Ectodermal cell (in vitro differentiated cells): ENCODE measurements at regions not wholly inside any gene's neighbourhood (a gene's known extent, or its start where the extent isn't known, plus 50 kb on each side); places are given as distances from the start of the nearest gene placed in this dataset.

Experiments used
- H3K27ac ChIP-seq: 2 replicates; pipeline ENCODE4 v1.7.0; 2013; ENCODE audit warnings: mild to moderate bottlenecking, low read depth, low read length; ENCODE audit not compliant: insufficient read depth, poor library complexity, severe bottlenecking
- H3K27me3 ChIP-seq: 2 replicates; pipeline ENCODE4 v1.7.0; 2013; ENCODE audit warnings: mild to moderate bottlenecking, low read length; ENCODE audit not compliant: insufficient read depth, control insufficient read depth, poor library complexity, severe bottlenecking
- H3K36me3 ChIP-seq: one replicate; pipeline ENCODE4 v1.7.0; 2013; ENCODE audit warnings: low read length; ENCODE audit not compliant: control insufficient read depth, insufficient read depth
- H3K4me1 ChIP-seq: one replicate; pipeline ENCODE4 v1.7.0; 2013; ENCODE audit warnings: low read length; ENCODE audit not compliant: control insufficient read depth, insufficient read depth
- H3K4me3 ChIP-seq: 2 replicates; pipeline ENCODE4 v1.7.0; 2013; ENCODE audit warnings: low read depth, low read length, control low read depth; ENCODE audit not compliant: insufficient read depth
- H3K9me3 ChIP-seq: 2 replicates; pipeline ENCODE4 v1.7.0; 2013; ENCODE audit warnings: mild to moderate bottlenecking, low read length, moderate library complexity; ENCODE audit not compliant: control insufficient read depth
- WGBS, 2 experiments: methylation state at CpG; one replicate each; pipeline ENCODE4 v1.1.7; 2013; ENCODE audit warnings: missing lambda C conversion rate in 2 of 2; 5-methylcytosine and 5-hydroxymethylcytosine counted together

DNA sequence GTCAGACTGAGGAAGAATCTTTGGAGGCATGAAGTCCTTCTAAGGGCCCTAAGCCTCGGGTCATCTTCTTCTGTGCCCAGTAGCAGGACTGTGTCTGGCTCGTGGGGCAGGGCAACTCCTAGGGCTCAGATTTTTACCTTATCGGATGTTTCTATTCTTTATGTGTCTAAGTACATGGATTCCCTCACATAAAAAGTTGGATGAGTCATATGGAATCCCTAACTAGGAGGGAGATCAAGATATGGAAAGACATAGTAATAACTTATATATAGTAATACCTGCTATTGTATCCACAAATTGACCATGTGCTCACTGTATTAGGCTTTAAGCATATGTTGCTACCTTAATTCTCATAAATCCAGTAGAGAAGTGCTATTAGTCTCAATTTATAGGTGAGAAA, 364.5 kb upstream of the CAMK1G start:
- Histone ChIP-seq H3K27ac (no peak overlapping the region), H3K9me3 (no peaks in the 10 kb centered on the region), H3K4me3 (no peak overlapping the region), H3K27me3 (no peaks in the 10 kb centered on the region), H3K36me3 (no peaks in the 10 kb centered on the region), H3K4me1 (no peaks in the 10 kb centered on the region)
- WGBS, 2 experiments = 96% methylated on average over 3 of the region's 3 CpGs

DNA sequence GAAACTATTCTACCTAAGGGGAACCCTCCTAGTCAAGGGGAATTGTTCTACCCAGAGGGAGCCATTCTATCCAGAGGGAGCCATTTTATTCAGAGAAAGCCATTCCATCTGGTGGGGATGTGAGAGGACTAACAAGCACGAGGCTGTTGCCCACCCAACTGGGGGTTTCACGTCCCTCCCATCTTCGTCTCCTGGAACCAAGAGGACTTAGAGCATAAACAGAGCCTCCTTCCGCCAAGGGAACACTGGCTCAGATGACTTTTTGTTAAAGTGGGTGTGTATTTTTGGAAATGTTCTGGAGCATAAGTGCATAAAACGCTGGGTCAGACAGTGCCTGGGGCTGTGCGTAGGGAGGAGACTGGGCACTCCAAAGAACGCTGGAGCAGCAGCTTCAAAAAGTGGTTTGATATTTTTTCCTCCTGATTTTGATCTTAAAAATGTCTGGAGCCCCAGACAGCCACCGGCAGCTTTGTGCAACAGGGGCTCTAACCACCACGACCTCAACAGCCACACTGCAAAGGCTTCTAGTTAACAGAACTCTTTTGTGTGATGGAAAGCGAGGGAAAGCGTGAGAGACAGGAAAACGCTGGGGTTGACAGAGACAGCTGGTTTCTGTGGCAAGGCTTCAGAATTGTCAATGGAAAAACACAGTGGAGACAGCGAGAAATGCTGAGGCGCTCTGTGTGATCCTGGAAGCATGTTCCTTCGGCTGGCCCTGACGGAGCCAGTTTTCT, 363.6 kb upstream of the CAMK1G start:
- Histone ChIP-seq H3K27ac (no peak overlapping the region), H3K4me1 (no peaks in the 10 kb centered on the region), H3K9me3 (no peaks in the 10 kb centered on the region), H3K27me3 (no peaks in the 10 kb centered on the region), H3K4me3 (no peak overlapping the region), H3K36me3 (no peaks in the 10 kb centered on the region)
- 92 to 95% methylated on average over 16 of the region's 16 CpGs for WGBS, 2 experiments

DNA sequence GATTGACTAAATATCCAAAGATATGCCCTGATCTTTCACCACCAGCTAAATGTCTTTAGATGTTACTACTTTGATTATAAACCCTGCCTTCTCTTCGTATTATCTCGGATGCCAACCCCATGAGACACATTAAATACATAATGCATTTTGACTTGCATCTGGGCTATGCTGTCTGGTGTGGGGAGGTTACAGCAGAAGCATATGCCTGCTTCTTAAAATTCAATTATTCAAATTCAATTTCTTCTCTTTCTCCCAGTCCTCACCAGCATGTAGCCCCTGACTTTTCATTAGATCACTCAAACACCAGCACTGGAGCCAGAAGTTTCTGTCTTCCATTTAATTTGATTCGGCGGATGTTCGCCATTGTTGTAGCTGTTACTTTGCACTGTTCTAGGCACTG, 360.7 kb upstream of the CAMK1G start:
- H3K36me3 ChIP-seq = no peaks in the 10 kb centered on the region
- 91 to 99% methylated on average over 5 of the region's 5 CpGs for WGBS, 2 experiments
- H3K4me3 ChIP-seq = no peak overlapping the region
- H3K4me1 ChIP-seq = no peaks in the 10 kb centered on the region
- H3K27me3 ChIP-seq = no peaks in the 10 kb centered on the region
- no peaks in the 10 kb centered on the region for H3K9me3 ChIP-seq
- no peak overlapping the region for H3K27ac ChIP-seq

DNA sequence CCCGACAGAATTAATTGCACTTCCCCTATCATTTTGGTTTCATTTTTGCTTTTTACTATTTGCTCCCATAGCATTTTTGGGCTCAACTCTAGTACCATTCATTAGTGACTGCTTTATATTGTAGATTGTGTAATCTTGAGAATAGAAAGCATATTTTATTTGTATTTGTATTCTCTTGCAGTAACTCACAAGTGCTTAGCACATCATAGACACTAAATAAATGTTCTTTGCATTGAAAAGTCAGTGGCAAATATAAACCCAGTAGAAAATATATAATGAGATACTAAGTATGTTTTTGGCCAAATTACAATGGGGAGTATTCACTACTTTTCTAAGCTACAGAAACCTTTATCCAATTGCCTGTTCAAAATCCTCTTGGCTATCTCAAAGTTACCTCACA, 359.7 kb upstream of the CAMK1G start:
- no peaks in the 10 kb centered on the region for H3K9me3 ChIP-seq
- 83 to 92% methylated on average over 1 of the region's 1 CpG for WGBS, 2 experiments
- no peaks in the 10 kb centered on the region for H3K4me1 ChIP-seq
- H3K27ac ChIP-seq = no peak overlapping the region
- H3K27me3 ChIP-seq = no peaks in the 10 kb centered on the region
- H3K4me3 ChIP-seq = no peak overlapping the region
- H3K36me3 ChIP-seq = no peaks in the 10 kb centered on the region

GRCh38 chr1:209224886-209225285, 358.6 kb upstream of the CAMK1G start:
- WGBS, 2 experiments = 92 to 94% methylated on average over 4 of the region's 4 CpGs
- no peaks in the 10 kb centered on the region for H3K36me3 ChIP-seq
- H3K9me3 ChIP-seq = no peaks in the 10 kb centered on the region
- H3K27ac ChIP-seq = no peak overlapping the region
- no peaks in the 10 kb centered on the region for H3K4me1 ChIP-seq
- no peak overlapping the region for H3K4me3 ChIP-seq
- no peaks in the 10 kb centered on the region for H3K27me3 ChIP-seq

- Histone ChIP-seq H3K36me3 (no peaks in the 10 kb centered on the region), H3K9me3 (no peaks in the 10 kb centered on the region), H3K4me1 (no peaks in the 10 kb centered on the region), H3K4me3 (no peak overlapping the region), H3K27ac (no peak overlapping the region), H3K27me3 (no peaks in the 10 kb centered on the region)
- 76 to 79% methylated on average over 5 to 6 of the region's 6 CpGs for WGBS, 2 experiments
These were observed 356.3 kb upstream of the CAMK1G start for GRCh38 chr1:209227171-209227570.

- 63 to 66% methylated on average over 3 of the region's 3 CpGs for WGBS, 2 experiments
- H3K9me3 ChIP-seq = no peaks in the 10 kb centered on the region
These were observed 355.6 kb upstream of the CAMK1G start for GRCh38 chr1:209227941-209228340.

DNA sequence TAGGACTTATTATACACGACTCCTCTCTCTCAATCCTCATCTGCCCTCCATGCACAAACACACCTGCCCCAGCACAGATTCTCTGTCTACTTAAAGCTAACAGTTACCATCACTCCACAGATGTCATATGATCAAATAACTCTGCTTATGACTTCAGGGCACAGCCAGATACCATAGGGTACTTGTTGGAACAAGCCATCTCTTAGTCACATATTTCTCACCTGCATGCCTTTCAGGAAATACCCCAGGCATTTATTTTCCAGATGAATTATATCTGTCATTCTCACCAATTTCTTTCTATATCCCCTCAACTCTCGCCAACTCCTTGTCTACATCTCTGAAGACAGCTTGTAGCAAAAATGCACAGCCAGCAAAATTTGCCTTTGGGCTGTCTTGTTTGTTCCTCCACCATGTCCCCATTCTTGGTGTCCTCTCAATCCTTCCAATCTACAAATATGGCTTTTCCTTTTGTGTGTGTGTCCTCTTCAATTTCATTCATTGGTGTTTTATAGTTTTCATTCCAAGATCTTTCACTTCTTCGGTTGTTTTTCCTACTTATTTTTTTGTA, 353.9 kb upstream of the CAMK1G start:
- no peak overlapping the region for H3K27ac ChIP-seq
- no peaks in the 10 kb centered on the region for H3K27me3 ChIP-seq
- no peak overlapping the region for H3K4me3 ChIP-seq
- 92 to 96% methylated on average over 3 of the region's 3 CpGs for WGBS, 2 experiments
- H3K4me1 ChIP-seq = no peaks in the 10 kb centered on the region
- no peaks in the 10 kb centered on the region for H3K9me3 ChIP-seq
- H3K36me3 ChIP-seq = no peaks in the 10 kb centered on the region

More at GRCh38 chr1:209227941-209228340, 355.6 kb upstream of the CAMK1G start:
- Histone ChIP-seq H3K4me1 (no peaks in the 10 kb centered on the region), H3K4me3 (no peak overlapping the region), H3K27me3 (no peaks in the 10 kb centered on the region), H3K27ac (no peak overlapping the region), H3K36me3 (no peaks in the 10 kb centered on the region)

DNA sequence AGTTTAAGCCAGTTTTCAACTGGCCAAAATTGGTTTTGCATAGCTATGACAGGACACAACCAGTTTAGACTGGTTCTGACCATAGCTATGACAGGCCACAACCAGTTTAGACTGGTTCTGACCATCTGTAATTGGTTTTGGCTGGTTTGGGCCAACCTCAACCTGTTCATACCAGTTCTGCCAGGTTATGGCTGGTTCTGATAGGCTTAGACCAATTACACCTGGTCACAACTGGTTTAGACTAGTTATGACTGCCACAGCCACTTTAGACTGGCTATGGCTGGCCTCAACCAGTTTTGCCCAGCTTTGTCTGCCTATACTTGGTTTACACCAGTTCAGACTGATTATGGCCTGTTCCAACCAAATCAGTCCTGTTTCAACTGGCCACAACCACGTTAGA, 353.2 kb upstream of the CAMK1G start:
- 93 to 100% methylated on average over 1 of the region's 1 CpG for WGBS, 2 experiments
- Histone ChIP-seq H3K27me3 (no peaks in the 10 kb centered on the region), H3K27ac (no peak overlapping the region), H3K4me3 (no peak overlapping the region), H3K4me1 (no peaks in the 10 kb centered on the region), H3K9me3 (no peaks in the 10 kb centered on the region), H3K36me3 (no peaks in the 10 kb centered on the region)

- H3K36me3 ChIP-seq = no peaks in the 10 kb centered on the region
- no peak overlapping the region for H3K4me3 ChIP-seq
- H3K4me1 ChIP-seq = no peaks in the 10 kb centered on the region
- no peak overlapping the region for H3K27ac ChIP-seq
- 96 to 97% methylated on average over 84 of the region's 84 CpGs for WGBS, 2 experiments
- H3K27me3 ChIP-seq = no peaks in the 10 kb centered on the region
- no peaks in the 10 kb centered on the region for H3K9me3 ChIP-seq
These were observed 351.9 kb upstream of the CAMK1G start for GRCh38 chr1:209231476-209232156.
